Activated naive CD4-positive, alpha-beta T cell treated with anti-CD3 and anti-CD28 coated beads, Interleukin-2, amount 50 U/mL, for 24 hours (primary cell): ENCODE measurements at regions not wholly inside any gene's neighbourhood (a gene's known extent, or its start where the extent isn't known, plus 50 kb on each side); places are given as distances from the start of the nearest gene placed in this dataset.

ENCODE experiments used
- H3K27ac Mint-ChIP-seq: one replicate; pipeline ENCODE4 v1.8.0; 2021; ENCODE audit warnings: mild to moderate bottlenecking, mixed read lengths
- H3K27me3 Mint-ChIP-seq: one replicate; pipeline ENCODE4 v1.8.0; 2021; ENCODE audit warnings: mixed read lengths
- H3K36me3 Mint-ChIP-seq: one replicate; pipeline ENCODE4 v1.8.0; 2021; ENCODE audit warnings: mixed read lengths
- H3K4me1 Mint-ChIP-seq: one replicate; pipeline ENCODE4 v1.8.0; 2021; ENCODE audit warnings: mixed read lengths
- H3K4me3 Mint-ChIP-seq: one replicate; pipeline ENCODE4 v1.8.0; 2021; ENCODE audit warnings: mild to moderate bottlenecking, mixed read lengths
- H3K9me3 Mint-ChIP-seq: one replicate; pipeline ENCODE4 v1.8.0; 2021; ENCODE audit warnings: mixed read lengths

- H3K4me3 Mint-ChIP-seq: no peak overlapping the region
- no peaks in the 10 kb centered on the region for H3K4me1 Mint-ChIP-seq
- no peaks in the 10 kb centered on the region for H3K36me3 Mint-ChIP-seq
- H3K27ac Mint-ChIP-seq: no peak overlapping the region
- no peaks in the 10 kb centered on the region for H3K9me3 Mint-ChIP-seq
- H3K27me3 Mint-ChIP-seq: no peaks in the 10 kb centered on the region
These were observed 812.3 kb downstream of the NSUN3 start for GRCh38 chr3:94875149-94875548.

- Mint-ChIP-seq H3K36me3 (no peaks in the 10 kb centered on the region), H3K4me3 (no peak overlapping the region), H3K9me3 (peaks cover 3% of the 10 kb centered on the region), H3K27me3 (no peaks in the 10 kb centered on the region), H3K27ac (no peak overlapping the region), H3K4me1 (no peaks in the 10 kb centered on the region)
These were observed 824.2 kb downstream of the NSUN3 start for GRCh38 chr3:94887065-94887464.

- Mint-ChIP-seq H3K36me3 (no peaks in the 10 kb centered on the region), H3K4me3 (no peak overlapping the region), H3K27ac (no peak overlapping the region), H3K4me1 (no peaks in the 10 kb centered on the region), H3K9me3 (peaks cover 5% of the 10 kb centered on the region), H3K27me3 (no peaks in the 10 kb centered on the region)
These were observed 834.1 kb downstream of the NSUN3 start for GRCh38 chr3:94896994-94897393.

GRCh38 chr3:94904156-94904674, 841.4 kb downstream of the NSUN3 start:
- no peaks in the 10 kb centered on the region for H3K27me3 Mint-ChIP-seq
- no peak overlapping the region for H3K27ac Mint-ChIP-seq
- no peak overlapping the region for H3K4me3 Mint-ChIP-seq
- H3K4me1 Mint-ChIP-seq: no peaks in the 10 kb centered on the region
- no peaks in the 10 kb centered on the region for H3K36me3 Mint-ChIP-seq
- no peaks in the 10 kb centered on the region for H3K9me3 Mint-ChIP-seq

GRCh38 chr3:94909726-94910125, 846.9 kb downstream of the NSUN3 start:
- H3K4me3 Mint-ChIP-seq: no peak overlapping the region
- H3K36me3 Mint-ChIP-seq: no peaks in the 10 kb centered on the region
- H3K27ac Mint-ChIP-seq: no peak overlapping the region
- H3K27me3 Mint-ChIP-seq: no peaks in the 10 kb centered on the region
- H3K4me1 Mint-ChIP-seq: no peaks in the 10 kb centered on the region
- no peaks in the 10 kb centered on the region for H3K9me3 Mint-ChIP-seq

- Mint-ChIP-seq H3K9me3 (no peaks in the 10 kb centered on the region), H3K27me3 (no peaks in the 10 kb centered on the region), H3K27ac (no peak overlapping the region), H3K4me3 (no peak overlapping the region), H3K4me1 (no peaks in the 10 kb centered on the region), H3K36me3 (no peaks in the 10 kb centered on the region)
These were observed 849.8 kb downstream of the NSUN3 start for GRCh38 chr3:94912656-94913055.

GRCh38 chr3:94927175-94927574, 864.3 kb downstream of the NSUN3 start:
- no peak overlapping the region for H3K4me3 Mint-ChIP-seq
- no peak overlapping the region for H3K27ac Mint-ChIP-seq
- H3K36me3 Mint-ChIP-seq: no peaks in the 10 kb centered on the region
- H3K4me1 Mint-ChIP-seq: no peaks in the 10 kb centered on the region
- H3K27me3 Mint-ChIP-seq: no peaks in the 10 kb centered on the region
- H3K9me3 Mint-ChIP-seq: peaks cover 16% of the 10 kb centered on the region

- Mint-ChIP-seq H3K9me3 (peaks cover 9% of the 10 kb centered on the region), H3K4me3 (no peak overlapping the region), H3K36me3 (no peaks in the 10 kb centered on the region), H3K27ac (no peak overlapping the region), H3K4me1 (no peaks in the 10 kb centered on the region), H3K27me3 (no peaks in the 10 kb centered on the region)
These were observed 866.1 kb downstream of the NSUN3 start for GRCh38 chr3:94928921-94929320.

- H3K36me3 Mint-ChIP-seq: peaks cover 2% of the 10 kb centered on the region
- no peak overlapping the region for H3K4me3 Mint-ChIP-seq
- H3K27me3 Mint-ChIP-seq: no peaks in the 10 kb centered on the region
- no peaks in the 10 kb centered on the region for H3K4me1 Mint-ChIP-seq
- H3K9me3 Mint-ChIP-seq: peaks cover 11% of the 10 kb centered on the region
- no peak overlapping the region for H3K27ac Mint-ChIP-seq
These were observed 873.1 kb downstream of the NSUN3 start for GRCh38 chr3:94935738-94936580.

- Mint-ChIP-seq H3K9me3 (peaks cover 11% of the 10 kb centered on the region), H3K27me3 (no peaks in the 10 kb centered on the region), H3K36me3 (peaks cover 2% of the 10 kb centered on the region), H3K4me1 (no peaks in the 10 kb centered on the region), H3K4me3 (no peak overlapping the region), H3K27ac (no peak overlapping the region)
These were observed 875.1 kb downstream of the NSUN3 start for GRCh38 chr3:94937980-94938379.

- no peaks in the 10 kb centered on the region for H3K36me3 Mint-ChIP-seq
- H3K27me3 Mint-ChIP-seq: no peaks in the 10 kb centered on the region
- no peak overlapping the region for H3K27ac Mint-ChIP-seq
- H3K4me3 Mint-ChIP-seq: no peak overlapping the region
- no peaks in the 10 kb centered on the region for H3K9me3 Mint-ChIP-seq
- H3K4me1 Mint-ChIP-seq: no peaks in the 10 kb centered on the region
These were observed 883.8 kb downstream of the NSUN3 start for GRCh38 chr3:94946683-94947082.

- H3K4me1 Mint-ChIP-seq: no peaks in the 10 kb centered on the region
- peaks cover 3% of the 10 kb centered on the region for H3K9me3 Mint-ChIP-seq
- no peaks in the 10 kb centered on the region for H3K36me3 Mint-ChIP-seq
- no peak overlapping the region for H3K4me3 Mint-ChIP-seq
- no peaks in the 10 kb centered on the region for H3K27me3 Mint-ChIP-seq
- H3K27ac Mint-ChIP-seq: no peak overlapping the region
These were observed 898.7 kb downstream of the NSUN3 start for GRCh38 chr3:94961423-94962100.

- Mint-ChIP-seq H3K36me3 (no peaks in the 10 kb centered on the region), H3K27ac (no peak overlapping the region), H3K9me3 (peaks cover 4% of the 10 kb centered on the region), H3K4me3 (no peak overlapping the region), H3K4me1 (no peaks in the 10 kb centered on the region), H3K27me3 (no peaks in the 10 kb centered on the region)
These were observed 903.1 kb downstream of the NSUN3 start for GRCh38 chr3:94965867-94966475.

GRCh38 chr3:94967196-94967595, 904.3 kb downstream of the NSUN3 start:
- no peaks in the 10 kb centered on the region for H3K4me1 Mint-ChIP-seq
- H3K36me3 Mint-ChIP-seq: no peaks in the 10 kb centered on the region
- no peak overlapping the region for H3K4me3 Mint-ChIP-seq
- no peak overlapping the region for H3K27ac Mint-ChIP-seq
- H3K9me3 Mint-ChIP-seq: peaks cover 10% of the 10 kb centered on the region
- H3K27me3 Mint-ChIP-seq: no peaks in the 10 kb centered on the region

GRCh38 chr3:94968519-94968918, 905.7 kb downstream of the NSUN3 start:
- Mint-ChIP-seq H3K27me3 (no peaks in the 10 kb centered on the region), H3K27ac (no peak overlapping the region), H3K36me3 (no peaks in the 10 kb centered on the region), H3K4me1 (no peaks in the 10 kb centered on the region), H3K9me3 (peaks cover 10% of the 10 kb centered on the region), H3K4me3 (no peak overlapping the region)

GRCh38 chr3:94972066-94972465, 909.2 kb downstream of the NSUN3 start:
- Mint-ChIP-seq H3K36me3 (no peaks in the 10 kb centered on the region), H3K27ac (no peak overlapping the region), H3K4me1 (no peaks in the 10 kb centered on the region), H3K9me3 (peaks cover 11% of the 10 kb centered on the region), H3K4me3 (no peak overlapping the region), H3K27me3 (no peaks in the 10 kb centered on the region)
